Skeletal muscle satellite cell (primary cell): ENCODE measurements at regions not wholly inside any gene's neighbourhood (a gene's known extent, or its start where the extent isn't known, plus 50 kb on each side); places are given as distances from the start of the nearest gene placed in this dataset.

Experiments used
- H3K27me3 ChIP-seq: 2 replicates; pipeline ENCODE4 v1.7.0; 2013; ENCODE audit warnings: low read length; ENCODE audit not compliant: control insufficient read depth, insufficient read depth
- H3K36me3 ChIP-seq: 2 replicates; pipeline ENCODE4 v1.7.0; 2013; ENCODE audit warnings: mild to moderate bottlenecking, control low read depth, low read length; ENCODE audit not compliant: insufficient read depth
- H3K4me1 ChIP-seq: 2 replicates; pipeline ENCODE4 v1.7.0; 2013; ENCODE audit warnings: low read length; ENCODE audit not compliant: control insufficient read depth, insufficient read depth
- H3K4me2 ChIP-seq: 2 replicates; pipeline ENCODE4 v1.7.0; 2013; ENCODE audit warnings: mild to moderate bottlenecking, low read length
- H3K4me3 ChIP-seq: 2 replicates; pipeline ENCODE4 v1.7.0; 2013; ENCODE audit warnings: low read length
- H3K9ac ChIP-seq: 2 replicates; pipeline ENCODE4 v1.7.0; 2013; ENCODE audit warnings: mild to moderate bottlenecking, low read depth, low read length, moderate library complexity
- H3K9me3 ChIP-seq: replicated peaks from 2 replicates; pipeline ENCODE4 v1.7.0; 2013; ENCODE audit warnings: mild to moderate bottlenecking, control low read depth, low read length

- Histone ChIP-seq H3K9ac (no peak overlapping the region), H3K4me3 (no peak overlapping the region), H3K36me3 (no peaks in the 10 kb centered on the region), H3K9me3 (no peaks in the 10 kb centered on the region), H3K4me1 (no peaks in the 10 kb centered on the region), H3K4me2 (no peak overlapping the region), H3K27me3 (no peaks in the 10 kb centered on the region)
Observed at GRCh38 chr18:77329651-77330050, 80.0 kb downstream of the GALR1 start.

GRCh38 chr18:77334876-77335275, 85.2 kb downstream of the GALR1 start:
- H3K4me2 ChIP-seq = no peak overlapping the region
- H3K36me3 ChIP-seq = no peaks in the 10 kb centered on the region
- H3K27me3 ChIP-seq = no peaks in the 10 kb centered on the region
- no peak overlapping the region for H3K9ac ChIP-seq
- H3K4me1 ChIP-seq = no peaks in the 10 kb centered on the region
- no peaks in the 10 kb centered on the region for H3K9me3 ChIP-seq
- H3K4me3 ChIP-seq = no peak overlapping the region

DNA sequence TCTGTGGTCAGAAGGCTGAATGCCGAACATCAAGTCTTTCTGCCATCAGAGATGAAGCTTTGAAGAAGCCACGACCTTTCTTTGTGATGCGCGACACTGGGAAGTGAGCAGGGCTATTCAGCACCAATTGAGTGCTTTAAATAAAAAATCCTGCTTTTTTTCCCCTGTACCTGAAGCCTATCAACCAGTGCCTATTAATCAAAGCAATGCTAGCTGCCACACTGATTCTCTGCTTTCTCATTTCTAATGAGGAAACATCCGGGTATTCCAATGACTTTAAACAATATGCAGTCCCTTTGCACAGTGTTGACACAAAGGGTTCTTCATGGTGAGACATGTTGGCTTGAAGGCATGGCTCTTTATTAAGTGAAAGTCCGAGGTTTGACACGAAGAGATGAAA, 88.0 kb downstream of the GALR1 start:
- Histone ChIP-seq H3K4me1 (no peaks in the 10 kb centered on the region), H3K4me3 (no peak overlapping the region), H3K27me3 (no peaks in the 10 kb centered on the region), H3K36me3 (no peaks in the 10 kb centered on the region), H3K4me2 (no peak overlapping the region), H3K9ac (no peak overlapping the region), H3K9me3 (no peaks in the 10 kb centered on the region)

GRCh38 chr18:77339093-77339492, 89.4 kb downstream of the GALR1 start:
- Histone ChIP-seq H3K9ac (no peak overlapping the region), H3K9me3 (no peaks in the 10 kb centered on the region), H3K27me3 (no peaks in the 10 kb centered on the region)

DNA sequence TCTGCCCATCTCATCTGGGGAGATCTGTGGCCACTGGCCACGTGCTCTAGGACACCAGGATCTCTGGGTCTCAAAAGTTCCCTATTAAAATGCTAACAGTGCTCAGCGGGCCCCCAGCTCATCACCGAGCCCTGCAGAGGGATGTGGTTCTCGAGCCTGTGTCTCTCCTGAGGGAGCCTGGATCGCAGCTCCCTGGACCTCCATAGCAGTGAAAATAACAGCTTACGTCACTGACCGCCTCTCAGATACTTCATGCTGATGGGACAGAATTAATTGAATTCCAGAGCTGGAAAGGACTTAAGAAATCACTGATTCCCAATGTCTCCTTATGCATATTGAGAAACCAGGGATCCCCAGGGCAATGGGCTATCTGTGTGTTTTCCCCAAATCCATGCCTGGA, 90.0 kb downstream of the GALR1 start:
- no peaks in the 10 kb centered on the region for H3K27me3 ChIP-seq
- H3K4me1 ChIP-seq = no peaks in the 10 kb centered on the region
- H3K9me3 ChIP-seq = no peaks in the 10 kb centered on the region
- no peak overlapping the region for H3K9ac ChIP-seq
- H3K4me2 ChIP-seq = no peak overlapping the region
- H3K36me3 ChIP-seq = no peaks in the 10 kb centered on the region
- no peak overlapping the region for H3K4me3 ChIP-seq

More at GRCh38 chr18:77339093-77339492, 89.4 kb downstream of the GALR1 start:
- H3K4me1 ChIP-seq = no peaks in the 10 kb centered on the region
- no peaks in the 10 kb centered on the region for H3K36me3 ChIP-seq
- H3K4me2 ChIP-seq = no peak overlapping the region
- no peak overlapping the region for H3K4me3 ChIP-seq

- no peak overlapping the region for H3K9ac ChIP-seq
- no peak overlapping the region for H3K4me3 ChIP-seq
- H3K4me2 ChIP-seq = no peak overlapping the region
- no peaks in the 10 kb centered on the region for H3K9me3 ChIP-seq
- no peaks in the 10 kb centered on the region for H3K27me3 ChIP-seq
- no peaks in the 10 kb centered on the region for H3K4me1 ChIP-seq
- no peaks in the 10 kb centered on the region for H3K36me3 ChIP-seq
Observed at GRCh38 chr18:77340815-77341214, 91.2 kb downstream of the GALR1 start.

DNA sequence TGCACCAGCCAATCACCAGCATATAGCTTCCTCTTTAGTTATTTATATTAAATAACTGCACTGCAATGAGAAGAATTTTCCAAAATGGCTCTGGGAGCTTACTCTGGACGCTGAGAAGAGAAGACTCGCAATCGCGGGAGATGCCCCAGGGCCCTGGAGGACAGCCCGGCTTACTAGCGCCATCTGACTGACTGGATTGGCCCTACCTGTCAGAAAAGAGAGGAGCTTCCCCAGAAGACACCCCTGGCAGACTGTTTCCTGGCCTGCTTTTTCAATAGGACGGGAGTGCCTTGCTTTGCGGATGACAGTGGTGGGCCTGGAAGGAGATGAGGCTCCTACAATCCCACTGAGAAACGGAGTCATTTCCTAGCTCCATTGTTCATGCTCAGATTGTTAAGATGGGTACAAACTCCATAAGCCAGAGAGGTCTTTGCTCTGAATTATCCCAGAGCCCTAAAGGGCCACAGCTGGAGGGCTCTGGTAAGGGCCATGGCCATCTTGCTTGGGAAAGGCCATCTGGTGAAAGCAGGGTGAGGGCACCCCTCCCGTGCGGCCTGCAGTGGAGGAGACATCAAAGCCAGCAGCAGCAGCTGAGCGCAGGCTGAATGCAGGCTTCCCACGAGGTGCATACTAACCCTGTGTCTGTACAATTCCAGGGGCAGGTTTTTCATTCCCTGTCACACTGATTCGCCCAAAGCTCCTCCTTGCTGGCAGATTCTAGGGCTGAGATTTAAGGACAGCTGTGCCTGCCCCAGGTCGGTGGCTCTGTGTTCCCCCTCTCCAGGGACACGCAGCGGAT, 92.1 kb downstream of the GALR1 start:
- no peaks in the 10 kb centered on the region for H3K27me3 ChIP-seq
- H3K36me3 ChIP-seq = no peaks in the 10 kb centered on the region
- no peak overlapping the region for H3K4me3 ChIP-seq
- no peak overlapping the region for H3K4me2 ChIP-seq
- H3K9me3 ChIP-seq = no peaks in the 10 kb centered on the region
- H3K4me1 ChIP-seq = no peaks in the 10 kb centered on the region
- no peak overlapping the region for H3K9ac ChIP-seq

- H3K4me3 ChIP-seq = no peak overlapping the region
- no peaks in the 10 kb centered on the region for H3K4me1 ChIP-seq
- no peaks in the 10 kb centered on the region for H3K9me3 ChIP-seq
- no peak overlapping the region for H3K9ac ChIP-seq
- no peaks in the 10 kb centered on the region for H3K36me3 ChIP-seq
- H3K4me2 ChIP-seq = no peak overlapping the region
- H3K27me3 ChIP-seq = no peaks in the 10 kb centered on the region
Observed at GRCh38 chr18:77342736-77343135, 93.1 kb downstream of the GALR1 start.

DNA sequence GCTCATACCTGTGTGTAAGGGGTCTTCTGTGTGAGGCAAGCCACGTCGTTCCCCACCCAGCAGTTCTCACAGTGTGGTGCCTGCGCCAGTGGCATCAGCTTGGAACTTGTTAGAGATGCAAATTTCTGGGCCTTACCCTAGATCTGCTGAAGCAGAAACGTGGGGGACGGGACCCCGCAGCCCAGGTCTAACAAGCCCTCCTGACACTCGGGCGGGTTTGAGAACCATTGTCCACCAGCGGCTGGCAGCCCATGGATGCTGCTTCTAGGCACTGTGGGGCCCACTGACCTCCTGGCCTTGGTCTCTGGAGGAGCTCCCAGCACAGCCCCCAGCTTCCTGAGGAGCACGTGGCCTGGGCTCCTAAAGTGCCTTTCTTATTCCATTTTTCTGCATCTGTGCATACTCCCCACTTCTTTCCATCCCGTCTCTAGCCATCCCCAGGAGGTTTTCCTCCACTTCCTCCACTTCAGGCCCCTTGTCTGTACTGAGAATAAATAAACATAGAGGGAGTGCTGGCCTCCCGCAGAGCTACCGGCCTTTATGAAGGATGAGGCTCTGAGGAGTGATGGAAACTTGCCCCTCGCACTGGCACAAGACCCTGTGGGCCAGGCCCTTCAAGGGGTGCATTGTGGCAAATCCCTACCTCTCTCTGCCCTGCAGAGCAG, 94.3 kb downstream of the GALR1 start:
- Histone ChIP-seq H3K4me2 (no peak overlapping the region), H3K4me1 (no peaks in the 10 kb centered on the region), H3K9me3 (no peaks in the 10 kb centered on the region), H3K36me3 (no peaks in the 10 kb centered on the region), H3K4me3 (no peak overlapping the region), H3K9ac (no peak overlapping the region), H3K27me3 (no peaks in the 10 kb centered on the region)

DNA sequence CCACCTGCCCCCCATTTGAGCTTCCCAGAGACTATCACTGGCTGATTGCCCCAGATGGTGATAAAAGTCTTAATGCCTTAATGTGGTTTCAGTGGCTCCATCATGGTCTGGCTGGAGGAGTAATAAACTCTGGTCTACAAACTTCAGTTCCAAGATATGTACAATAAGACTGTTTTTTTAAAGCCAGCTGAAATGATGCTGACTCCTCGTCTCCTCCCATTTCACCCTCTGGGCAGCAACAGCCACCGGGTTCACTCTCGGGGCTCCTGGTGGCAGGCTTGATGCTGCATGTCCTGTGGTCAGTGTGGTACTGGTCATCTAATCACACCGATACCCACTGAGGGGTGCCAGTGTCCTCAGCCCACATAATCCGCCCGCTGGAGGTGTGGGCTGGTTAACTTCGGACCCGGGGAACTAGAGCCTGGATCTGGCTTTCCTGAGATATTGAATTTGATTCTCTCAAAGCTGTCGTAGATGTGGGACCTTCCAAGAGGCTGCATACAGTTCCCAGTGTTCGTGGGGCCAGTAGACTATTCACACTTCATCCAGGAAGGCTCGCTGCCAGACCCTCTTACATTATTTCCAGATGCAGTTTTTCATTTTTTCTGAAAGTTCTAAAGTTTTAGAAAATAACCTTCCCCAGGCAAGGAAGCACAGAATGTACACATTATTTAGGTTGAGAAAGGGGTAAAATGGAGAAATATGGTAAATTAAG, 95.3 kb downstream of the GALR1 start:
- Histone ChIP-seq H3K4me2 (no peak overlapping the region), H3K9ac (no peak overlapping the region), H3K4me3 (no peak overlapping the region), H3K27me3 (no peaks in the 10 kb centered on the region), H3K9me3 (no peaks in the 10 kb centered on the region), H3K4me1 (no peaks in the 10 kb centered on the region), H3K36me3 (no peaks in the 10 kb centered on the region)

DNA sequence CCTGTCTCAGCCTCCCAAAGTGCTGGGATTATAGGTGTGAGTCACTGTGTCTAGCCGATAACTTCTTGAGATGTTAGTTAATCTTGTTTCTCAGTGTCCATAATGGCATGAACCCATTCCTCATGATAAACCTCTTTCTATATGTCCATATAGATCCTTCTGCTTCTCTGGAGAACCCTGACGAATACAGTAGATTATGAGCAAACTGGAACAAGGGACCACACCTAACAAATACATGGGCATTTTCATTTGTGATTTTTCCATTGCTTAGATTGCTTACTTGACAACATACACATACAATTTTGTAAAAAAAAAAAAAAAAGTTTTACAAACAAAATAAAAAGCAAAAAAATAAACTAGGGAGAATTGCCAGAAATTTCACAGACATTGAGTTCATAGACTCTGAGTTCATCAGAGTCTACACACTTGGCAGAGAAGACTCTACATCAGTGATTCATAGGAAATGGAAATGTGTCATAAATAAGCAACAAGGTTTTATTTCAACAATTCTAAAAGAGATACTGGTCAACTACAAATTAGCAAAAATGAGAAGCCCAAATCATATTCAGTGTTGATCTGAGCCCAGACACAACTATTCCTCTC, 96.7 kb downstream of the GALR1 start:
- no peaks in the 10 kb centered on the region for H3K4me1 ChIP-seq
- H3K9me3 ChIP-seq = no peaks in the 10 kb centered on the region
- H3K27me3 ChIP-seq = no peaks in the 10 kb centered on the region
- H3K4me3 ChIP-seq = no peak overlapping the region
- H3K4me2 ChIP-seq = no peak overlapping the region
- no peaks in the 10 kb centered on the region for H3K36me3 ChIP-seq
- H3K9ac ChIP-seq = no peak overlapping the region
